Hematopoietic multipotent progenitor cell treated with erythropoietin and hydrocortisone succinate and interleukin-3 and kit ligand, for 4 days (in vitro differentiated cells): ENCODE measurements at regions not wholly inside any gene's neighbourhood (a gene's known extent, or its start where the extent isn't known, plus 50 kb on each side); places are given as distances from the start of the nearest gene placed in this dataset.

Source experiments
- DNase-seq: peaks from one replicate; pipeline ENCODE4 v3.0.0-alpha.2; 2015

DNA sequence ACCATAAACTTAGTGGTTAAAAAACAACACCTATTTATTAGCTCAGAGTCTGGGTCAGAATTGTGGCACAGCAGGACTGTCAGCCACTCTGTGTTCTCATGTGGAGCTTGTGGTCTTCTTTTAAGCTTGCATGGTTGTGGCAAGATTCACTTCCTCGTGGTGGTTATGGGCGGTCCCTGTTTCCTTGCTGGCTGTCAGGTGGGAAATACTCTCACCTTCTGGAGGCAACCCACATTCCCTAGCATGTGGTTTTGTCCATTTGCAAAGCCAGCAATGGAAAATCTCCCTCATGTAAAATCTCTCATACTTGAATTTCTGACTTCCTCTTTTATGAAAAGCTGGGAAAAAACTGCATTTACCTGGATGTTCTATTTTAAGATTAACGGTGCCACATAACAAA is 229.8 kb downstream of the ALX1 start:
- DNase-seq, result peak; percentile 17

DNA sequence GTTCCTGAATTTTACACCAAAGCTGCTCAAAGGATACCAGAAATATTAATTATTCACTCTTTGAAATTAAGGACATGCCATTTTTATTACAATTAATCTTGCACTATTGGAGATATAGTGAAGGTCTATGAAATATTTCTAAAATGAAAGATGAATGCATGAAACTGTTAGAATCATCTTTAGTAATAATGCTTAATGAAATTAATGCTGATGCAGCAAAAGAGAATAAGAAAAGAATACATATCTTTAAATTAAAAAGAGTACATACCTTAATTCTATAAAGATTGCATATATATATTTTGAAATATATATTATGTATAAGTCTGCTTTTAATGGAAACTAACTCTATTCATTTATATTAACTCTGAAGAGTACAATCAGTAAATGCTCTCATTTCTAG is 236.0 kb downstream of the ALX1 start:
- no peak for DNase-seq

DNA sequence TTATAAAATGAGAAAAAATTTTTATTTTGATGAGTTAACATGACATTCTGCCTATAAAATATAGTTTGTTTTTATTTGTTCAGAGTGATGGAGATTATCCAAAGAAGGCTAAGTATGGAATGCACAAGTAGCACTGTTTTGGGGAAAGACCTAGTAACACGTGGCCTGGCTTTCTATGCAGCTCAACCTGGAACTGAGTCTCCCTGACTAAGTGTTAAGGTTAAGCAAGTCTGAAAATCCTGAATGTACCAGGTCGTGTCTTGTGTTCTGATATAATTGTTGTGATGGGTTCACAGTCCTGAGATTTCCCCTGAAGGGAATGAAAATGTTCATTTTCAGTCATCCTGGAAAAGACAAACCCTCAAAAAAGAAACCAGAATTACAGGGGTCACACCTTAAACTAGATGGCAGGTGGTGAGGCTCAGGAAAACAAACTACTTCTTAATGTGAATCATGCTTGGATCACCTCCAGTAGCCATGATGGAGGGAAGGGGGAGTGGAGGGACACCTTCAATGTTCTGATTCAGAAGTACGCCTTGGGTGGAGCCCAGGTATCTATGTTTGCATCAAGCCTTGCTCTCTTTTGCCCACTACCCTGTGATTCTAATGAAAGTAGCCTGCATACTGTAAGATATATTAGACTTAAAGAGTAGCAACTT is 236.8 kb downstream of the ALX1 start:
- no peak for DNase-seq

DNA sequence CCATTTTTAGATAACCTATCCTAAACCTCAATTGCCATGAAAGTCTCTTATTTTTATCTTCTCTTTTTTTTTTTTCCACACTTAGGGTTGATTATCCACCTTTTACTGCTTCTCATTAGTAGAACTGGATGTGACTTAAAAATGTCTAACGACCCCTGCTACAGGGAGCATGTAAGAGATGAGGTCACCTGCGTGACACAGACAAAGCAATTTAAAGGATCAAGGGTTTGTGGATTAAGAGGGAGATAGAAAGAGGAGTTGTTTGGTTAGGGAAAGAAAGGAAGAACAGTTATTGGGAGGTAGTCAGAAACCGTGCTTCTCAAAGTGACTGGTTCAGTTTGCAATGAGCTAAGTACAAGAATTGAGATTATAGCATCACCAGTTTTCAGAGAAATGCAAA is 239.1 kb downstream of the ALX1 start:
- DNase-seq, result no peak

DNA sequence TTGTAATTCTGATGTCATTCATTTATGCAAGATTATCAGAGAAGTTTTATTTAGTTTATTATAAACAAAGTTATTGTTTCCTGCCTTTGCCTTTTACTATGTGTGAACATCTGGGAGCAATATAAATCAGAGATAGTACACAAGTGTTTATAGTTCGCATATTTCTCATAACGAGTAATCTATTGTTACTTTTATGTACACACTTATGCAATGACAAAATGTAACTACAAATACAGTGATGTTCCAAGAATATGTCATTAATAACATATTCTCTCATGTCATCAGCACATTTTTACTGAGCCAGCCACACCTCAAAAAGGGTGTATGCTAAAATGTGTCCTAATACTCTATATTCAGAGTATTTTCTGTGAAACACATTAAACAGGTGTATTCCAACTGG is 243.2 kb downstream of the ALX1 start:
- DNase-seq, result no peak

DNA sequence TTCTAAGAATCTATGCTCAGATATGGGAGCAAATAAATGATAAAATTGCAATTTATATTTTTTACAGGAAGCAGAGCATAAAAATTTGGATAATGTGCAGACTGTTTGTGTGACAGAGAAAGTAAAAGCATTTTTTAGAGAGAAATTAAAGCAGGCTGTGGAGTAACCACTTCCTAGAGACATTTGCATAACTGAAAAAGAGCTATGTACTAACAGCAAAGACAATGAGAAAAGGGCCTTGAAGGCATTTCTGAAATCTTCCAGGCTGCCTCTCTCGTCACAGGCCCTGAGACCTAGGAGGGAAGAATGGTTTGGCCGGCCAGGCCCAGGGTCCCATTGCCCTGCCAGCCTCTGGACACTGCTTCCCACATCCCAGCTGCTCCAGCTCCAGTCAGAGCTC is 247.2 kb downstream of the ALX1 start:
- DNase-seq, result no peak

DNA sequence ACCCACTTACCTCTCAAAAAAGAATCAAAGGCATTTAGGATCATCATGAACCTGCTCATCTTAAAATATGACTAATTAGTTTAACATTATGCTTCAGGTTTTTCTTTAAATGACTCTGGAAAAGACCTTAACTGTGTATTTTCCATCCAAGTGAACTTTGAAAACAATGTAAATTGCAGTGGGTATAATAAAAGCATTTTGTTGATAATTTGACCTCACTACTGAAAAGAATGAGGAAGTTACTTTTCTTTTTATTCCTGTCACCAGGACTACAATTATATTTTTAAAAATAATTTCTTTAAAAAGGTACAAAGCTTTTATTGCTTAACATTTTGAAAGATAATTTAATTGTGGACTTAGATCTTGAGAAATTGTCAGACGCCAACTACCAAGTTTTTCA is 249.9 kb downstream of the ALX1 start:
- no peak for DNase-seq

DNA sequence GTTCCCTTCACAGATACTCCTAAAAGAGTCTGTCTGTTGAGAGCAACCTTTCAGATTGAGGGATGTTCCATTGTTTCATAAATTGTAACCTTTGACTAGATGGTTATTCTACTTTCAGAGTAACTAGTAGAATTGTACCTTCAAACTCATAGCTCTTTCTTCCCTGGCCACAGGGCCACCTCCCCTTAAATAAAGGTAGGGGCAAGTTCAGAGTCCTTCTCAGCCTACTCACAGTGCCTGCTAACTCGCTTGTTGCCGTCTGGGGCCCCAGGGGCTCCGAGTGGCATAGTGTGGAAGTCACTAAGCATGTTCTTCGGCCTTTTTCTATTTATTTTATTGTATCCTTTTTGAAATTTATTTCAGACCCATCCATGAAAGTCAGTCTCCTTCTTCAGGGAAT is 250.4 kb downstream of the ALX1 start:
- DNase-seq, result no peak

DNA sequence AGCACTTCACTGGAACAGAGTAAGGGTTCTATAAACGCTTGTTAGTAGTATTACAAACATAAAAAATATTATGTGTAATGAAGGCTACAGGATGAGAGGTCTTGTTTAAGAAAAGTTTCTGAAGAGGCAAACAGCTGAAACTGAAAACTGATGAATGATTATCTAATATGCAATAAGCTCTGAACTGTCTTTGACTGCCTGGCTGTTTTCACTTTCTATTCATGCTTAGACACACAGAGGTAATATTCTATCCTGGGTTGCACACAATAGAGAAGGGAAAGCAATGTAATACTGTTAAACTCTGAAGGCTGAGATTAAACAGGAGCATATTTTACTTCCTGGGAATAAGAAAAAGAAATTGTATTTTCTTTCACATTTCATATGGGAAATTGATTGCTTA is 251.3 kb downstream of the ALX1 start:
- DNase-seq, result no peak

DNA sequence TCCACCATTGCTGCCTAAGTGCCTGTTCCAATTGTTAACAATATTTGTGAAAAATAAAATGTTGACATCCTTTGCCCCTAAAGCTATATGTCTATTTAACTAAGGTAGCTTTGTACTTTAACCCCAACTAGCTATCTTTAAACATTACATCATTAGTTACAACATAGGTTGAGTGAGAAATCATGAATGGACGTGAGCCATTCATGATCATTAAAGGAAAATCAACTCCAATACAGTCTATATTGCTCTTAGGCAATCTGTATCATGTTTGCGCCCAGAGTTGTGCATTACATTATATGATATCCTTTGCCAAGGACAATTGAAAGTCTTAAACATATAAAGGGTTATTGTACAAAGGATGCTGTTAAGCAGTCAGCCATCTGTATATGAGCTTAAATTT is 269.6 kb downstream of the ALX1 start:
- no peak for DNase-seq

DNA sequence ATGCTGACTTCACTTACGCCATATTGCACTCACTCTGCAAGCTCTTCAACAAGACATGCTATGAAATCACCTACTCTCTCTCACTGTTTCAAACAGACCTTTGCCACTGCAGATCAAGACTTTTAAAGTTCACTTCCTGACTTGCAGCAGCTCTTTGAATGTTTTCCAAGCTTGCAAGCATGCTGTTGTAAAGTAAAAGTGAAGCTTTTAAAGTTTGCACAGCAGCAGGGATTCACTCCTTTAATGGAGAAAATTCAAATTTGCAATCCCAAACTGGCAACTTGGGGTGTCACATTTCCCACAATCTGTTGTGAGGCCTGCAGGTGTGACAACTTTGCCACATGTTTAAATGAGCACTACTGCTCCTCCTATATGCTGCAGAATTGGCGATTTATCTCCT is 270.9 kb downstream of the ALX1 start:
- no peak for DNase-seq

DNA sequence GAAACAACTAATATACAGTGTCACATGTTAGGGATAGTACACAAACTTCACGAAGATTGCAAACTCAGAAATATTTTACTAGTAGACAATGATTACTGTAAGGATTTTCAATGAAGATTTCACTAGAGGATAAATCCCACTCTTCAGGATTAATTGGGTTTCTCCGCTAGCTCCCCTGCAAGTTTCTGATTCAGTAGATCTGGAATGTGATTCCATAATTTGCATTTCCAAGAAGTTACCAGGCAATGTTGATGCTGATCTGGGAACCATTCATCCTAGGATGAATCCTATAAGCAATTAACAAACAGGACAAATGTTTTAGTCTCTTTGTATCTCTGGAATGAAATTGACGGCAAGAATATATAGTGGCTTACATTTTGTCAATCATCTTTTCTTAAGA is 272.4 kb downstream of the ALX1 start:
- no peak for DNase-seq

DNA sequence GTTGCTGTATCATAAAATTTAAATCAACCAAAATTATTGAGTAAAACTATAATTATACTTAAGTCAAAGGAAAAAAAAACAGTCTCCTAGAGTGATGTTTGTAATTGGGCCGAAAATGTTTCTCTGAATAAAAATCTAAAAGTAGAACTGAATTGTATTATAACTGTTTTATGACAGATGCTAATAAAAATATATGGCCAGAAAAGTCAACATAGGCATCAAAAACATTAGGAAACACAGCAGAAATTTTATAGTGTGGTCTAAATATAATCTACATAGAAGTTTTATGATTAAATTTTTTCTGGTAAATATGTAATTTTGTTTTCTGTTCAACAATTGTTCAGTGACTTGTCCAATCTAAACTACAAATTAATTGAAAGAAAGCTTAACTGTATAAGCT is 277.8 kb downstream of the ALX1 start:
- DNase-seq, result no peak

DNA sequence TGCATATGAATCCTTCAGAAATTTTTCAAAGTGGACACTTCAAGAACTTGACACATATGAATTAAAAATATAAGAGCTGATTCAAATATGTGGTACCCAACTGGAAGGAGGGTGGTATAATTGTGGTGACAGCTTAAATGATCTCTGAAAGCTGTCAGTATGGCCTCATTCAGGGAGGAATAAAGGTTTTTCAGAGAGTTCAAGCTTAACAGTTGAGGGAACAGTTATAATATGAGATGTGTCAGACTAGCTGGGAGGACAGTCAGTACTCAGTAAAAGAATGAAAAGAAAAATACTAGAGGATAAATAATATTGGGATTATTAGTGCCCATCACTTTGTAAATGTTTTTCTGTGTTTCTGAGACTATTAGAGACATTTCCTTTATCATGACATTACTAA is 277.5 kb downstream of the RASSF9 start:
- DNase-seq, result no peak

DNA sequence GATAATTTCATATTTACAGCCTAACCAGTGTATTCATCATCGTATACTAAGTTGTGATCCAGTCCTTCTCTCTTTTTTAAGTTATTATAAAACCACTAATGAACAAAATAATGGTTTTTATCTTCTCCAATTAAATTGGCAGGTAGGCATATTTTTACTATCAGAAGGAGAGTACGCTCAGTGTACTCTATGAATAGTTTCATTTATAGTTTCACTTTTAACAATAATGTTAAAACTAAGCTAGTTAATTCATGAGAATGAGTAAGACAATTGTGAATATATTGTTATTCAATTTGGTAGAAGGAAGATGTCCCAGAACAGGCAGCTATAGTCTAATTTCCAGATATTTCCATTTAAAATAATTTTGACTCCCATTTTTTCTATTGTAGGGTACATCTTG is 277.1 kb downstream of the RASSF9 start:
- no peak for DNase-seq

DNA sequence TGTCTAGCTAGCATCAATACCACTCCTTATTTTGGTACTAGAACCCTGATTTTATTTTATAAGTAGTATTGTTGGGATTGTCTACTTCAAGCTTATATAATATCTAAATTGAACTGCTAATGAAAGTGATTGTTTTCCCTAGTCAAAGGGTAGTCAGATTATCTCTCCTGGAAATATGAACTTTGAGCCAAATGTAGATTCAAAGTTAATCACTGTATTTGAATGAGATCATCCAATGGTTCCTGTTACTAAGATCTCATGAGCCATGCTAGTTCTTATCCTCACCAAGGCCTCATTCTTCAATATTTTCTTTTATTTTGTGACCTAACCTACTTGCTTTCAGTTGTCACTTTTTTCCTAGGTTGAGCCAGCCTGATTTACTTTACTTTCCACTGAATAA is 276.7 kb downstream of the RASSF9 start:
- no peak for DNase-seq

DNA sequence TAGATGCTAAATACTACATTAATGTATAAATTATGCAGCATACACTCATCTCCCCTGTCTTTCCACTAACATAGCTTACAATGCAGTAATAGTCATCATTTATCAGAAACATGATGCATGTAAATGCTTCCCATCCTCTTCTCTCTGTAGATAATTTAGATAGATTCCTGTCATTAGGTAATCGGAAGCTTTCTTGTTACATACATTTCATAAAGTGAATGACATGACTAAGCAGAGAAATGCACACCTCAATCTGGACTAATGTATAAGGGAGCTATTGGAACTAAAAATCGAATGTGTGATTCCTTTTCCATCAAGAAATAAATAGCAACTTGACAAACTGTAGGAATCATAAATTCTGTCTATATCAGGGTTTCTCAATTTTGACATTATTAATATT is 273.4 kb downstream of the RASSF9 start:
- no peak for DNase-seq

DNA sequence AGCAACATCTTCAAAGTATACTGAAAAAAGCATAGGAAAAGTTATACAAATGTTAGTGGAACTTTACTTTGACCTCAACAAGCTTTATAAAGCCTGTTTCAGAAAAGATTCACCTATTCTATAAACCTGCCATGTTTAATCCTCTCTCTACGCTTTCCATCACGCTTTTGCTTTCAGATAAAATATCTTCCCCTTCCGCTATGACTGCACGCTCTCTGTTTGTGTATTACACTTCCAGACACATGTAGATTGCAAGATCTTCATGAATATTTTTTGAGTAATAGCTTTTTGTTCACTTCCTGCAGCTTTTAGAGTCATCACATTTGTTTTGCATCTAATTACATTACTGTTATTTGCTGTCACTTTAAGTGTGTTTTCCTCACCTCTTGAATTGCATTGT is 271.4 kb downstream of the RASSF9 start:
- DNase-seq, result no peak

DNA sequence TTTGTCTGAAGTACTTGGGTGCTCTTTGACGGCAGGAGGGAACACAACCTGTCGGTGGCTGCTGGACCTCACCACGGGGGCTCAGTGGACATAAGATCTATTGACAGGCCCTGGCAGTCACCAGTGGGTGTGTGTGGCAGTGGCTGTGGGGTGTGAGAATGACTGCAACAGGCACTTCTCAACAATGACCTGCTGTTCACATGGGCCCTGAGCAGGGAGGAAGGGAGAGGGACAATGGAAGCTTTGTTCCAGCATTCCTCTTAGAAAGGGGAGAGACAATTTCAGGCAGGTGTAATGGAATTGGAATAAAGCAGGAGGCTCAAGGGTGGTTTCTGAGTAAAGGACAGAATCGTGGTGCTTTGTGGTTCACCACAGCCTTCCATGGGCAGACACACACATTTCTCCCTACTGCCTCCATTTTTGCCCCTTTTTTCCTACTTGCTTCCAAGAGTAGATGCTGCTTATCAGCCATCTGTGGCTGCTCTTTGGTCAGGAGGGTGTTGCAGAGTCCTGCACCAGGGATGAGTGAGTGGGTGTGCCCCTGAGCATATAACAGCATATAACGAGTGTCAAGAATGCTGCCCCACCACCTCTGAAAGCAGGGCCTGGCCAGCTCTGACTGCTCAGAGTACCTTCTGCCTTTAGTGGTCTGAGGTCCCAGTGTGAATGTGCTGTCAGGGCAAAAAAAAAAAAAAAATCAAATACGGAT is 267.7 kb downstream of the RASSF9 start:
- no peak for DNase-seq

DNA sequence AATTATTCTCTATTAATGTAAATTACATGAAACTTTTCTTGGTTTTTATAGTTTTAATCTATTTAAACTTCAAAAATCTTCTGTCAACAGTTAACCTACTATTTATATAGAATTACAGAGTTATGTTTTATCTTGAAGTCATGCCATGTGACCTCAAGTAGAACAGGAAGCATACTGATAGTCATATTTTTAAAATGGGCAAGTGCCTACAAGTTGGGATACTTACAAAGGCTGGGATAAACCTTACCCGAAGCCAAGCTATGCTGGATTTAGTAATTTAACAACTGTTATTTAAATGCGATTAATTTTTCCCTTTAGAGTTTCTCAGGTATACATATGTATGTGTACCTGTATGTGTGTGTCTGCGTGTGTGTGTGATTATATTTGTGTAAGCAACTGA is 266.9 kb downstream of the RASSF9 start:
- no peak for DNase-seq

DNA sequence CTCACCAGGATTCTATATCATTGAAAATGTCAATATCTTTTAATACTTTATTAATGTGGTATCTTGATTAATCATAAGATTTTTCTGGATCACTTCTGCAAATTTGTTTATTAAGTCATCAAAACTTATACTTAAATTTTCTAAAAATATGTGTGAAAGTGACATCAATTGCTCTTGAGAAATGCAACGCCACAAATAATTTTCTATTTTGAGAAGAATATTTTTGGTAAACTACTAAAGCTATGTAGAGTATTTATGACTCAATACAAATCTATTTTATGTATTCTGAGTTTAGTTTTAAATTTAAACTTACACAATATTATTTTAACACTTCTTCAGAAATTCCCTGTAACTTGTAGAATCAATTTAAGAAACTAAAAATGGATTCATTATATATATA is 263.3 kb downstream of the RASSF9 start:
- no peak for DNase-seq

DNA sequence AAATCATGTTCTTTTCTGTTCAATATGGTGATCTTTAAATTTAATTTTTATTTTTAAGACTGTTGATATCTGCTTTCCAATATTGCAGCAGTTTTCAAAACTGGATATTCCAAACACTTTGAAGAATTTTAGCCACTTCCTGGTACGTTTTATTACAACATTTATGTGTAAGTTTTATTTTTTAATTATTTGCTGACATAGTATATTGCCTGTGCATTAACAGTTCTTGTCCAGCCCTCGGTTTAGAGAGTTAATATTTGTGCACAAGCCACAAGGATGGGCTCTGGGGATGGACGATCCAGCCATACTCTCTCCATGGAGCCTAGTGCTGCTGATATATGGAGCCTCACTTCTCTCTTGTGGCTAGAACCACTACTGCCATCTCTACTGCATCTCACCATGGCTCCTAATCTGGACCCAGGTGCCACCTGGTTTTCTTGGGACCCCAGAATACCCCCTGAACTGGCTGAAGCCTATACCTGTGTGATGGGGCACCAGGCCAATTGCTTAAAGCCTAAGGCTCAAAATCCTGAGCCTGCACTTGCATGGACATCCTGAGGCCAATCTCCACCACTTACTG is 262.5 kb downstream of the RASSF9 start:
- DNase-seq, result no peak

DNA sequence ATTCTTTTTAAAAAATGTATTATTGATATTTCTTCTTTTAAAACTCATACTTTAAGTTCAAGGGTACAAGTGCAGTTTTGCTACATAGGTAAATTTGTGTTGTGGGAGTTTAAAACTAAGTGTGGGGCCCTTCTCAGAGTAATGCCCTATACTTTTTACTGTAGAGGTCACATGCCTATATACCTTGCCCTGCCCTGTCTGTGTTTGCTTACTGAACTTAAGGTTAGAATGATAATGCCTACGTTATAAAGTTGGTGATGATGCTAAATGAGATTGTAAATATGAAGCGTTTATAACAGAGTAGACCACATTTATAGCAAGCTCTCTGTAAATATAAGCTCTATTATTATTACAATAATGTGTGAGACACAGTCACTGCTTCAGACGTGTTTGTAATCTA is 261.9 kb downstream of the RASSF9 start:
- DNase-seq, result no peak
